OCI-LY1 (cell line): ENCODE measurements at regions not wholly inside any gene's neighbourhood (a gene's known extent, or its start where the extent isn't known, plus 50 kb on each side); places are given as distances from the start of the nearest gene placed in this dataset.

Experiments
- H2AFZ ChIP-seq: fragments of 200-600 bp; sonication (generic), shearing (Covaris generic); 2 replicates; pipeline ENCODE4 v1.6.0; 2014; ENCODE audit warnings: antibody characterized with exemption, mild to moderate bottlenecking, low read length
- H3F3A ChIP-seq: fragments of 200-600 bp; sonication (generic), shearing (Covaris generic); 2 replicates; pipeline ENCODE4 v1.6.0; 2014; ENCODE audit warnings: mild to moderate bottlenecking, antibody characterized with exemption, low read length, moderate library complexity; ENCODE audit not compliant: insufficient read depth
- H3K27ac ChIP-seq: fragments of 200-600 bp; sonication (generic); 2 replicates; pipeline ENCODE4 v1.5.1; 2014; ENCODE audit warnings: low read length, mixed run types, mild to moderate bottlenecking, low read depth; ENCODE audit not compliant: poor library complexity, severe bottlenecking
- H3K27me3 ChIP-seq: fragments of 200-600 bp; sonication (generic); 2 replicates; pipeline ENCODE4 v1.6.0; 2014; ENCODE audit warnings: antibody characterized with exemption, mild to moderate bottlenecking, low read length, moderate library complexity; ENCODE audit not compliant: insufficient read depth
- H3K36me3 ChIP-seq: fragments of 200-600 bp; sonication (generic); 2 replicates; pipeline ENCODE4 v1.6.1; 2014; ENCODE audit warnings: mild to moderate bottlenecking, antibody characterized with exemption, low read length, moderate library complexity, mixed read lengths; ENCODE audit not compliant: insufficient read depth
- H3K4me1 ChIP-seq: fragments of 200-600 bp; sonication (generic); 2 replicates; pipeline ENCODE4 v1.5.1; 2014; ENCODE audit warnings: mild to moderate bottlenecking, low read length, moderate library complexity; ENCODE audit not compliant: insufficient read depth, severe bottlenecking
- H3K4me2 ChIP-seq: fragments of 200-600 bp; sonication (generic), shearing (Covaris generic); 2 replicates; pipeline ENCODE4 v1.6.1; 2014; ENCODE audit warnings: low read length
- H3K4me3 ChIP-seq: fragments of 200-600 bp; sonication (generic); 2 replicates; pipeline ENCODE4 v1.5.1; 2014; ENCODE audit warnings: low read length, low read depth, mild to moderate bottlenecking, mixed read lengths; ENCODE audit not compliant: poor library complexity, severe bottlenecking
- H3K79me2 ChIP-seq: fragments of 200-600 bp; shearing (Covaris generic); 2 replicates; pipeline ENCODE4 v1.6.1; 2016; ENCODE audit warnings: mixed run types, low read length, mixed read lengths; ENCODE audit not compliant: insufficient read depth
- H3K9ac ChIP-seq: fragments of 200-600 bp; sonication (generic), shearing (Covaris generic); 2 replicates; pipeline ENCODE4 v1.6.1; 2014; ENCODE audit warnings: mild to moderate bottlenecking, low read length, mixed read lengths
- H3K9me2 ChIP-seq: fragments of 200-600 bp; sonication (generic), shearing (Covaris generic); 2 replicates; pipeline ENCODE4 v1.6.1; 2014; ENCODE audit warnings: low read depth, mild to moderate bottlenecking, low read length, mixed read lengths
- H3K9me3 ChIP-seq: fragments of 200-600 bp; shearing (Covaris generic); 2 replicates; pipeline ENCODE4 v1.6.1; 2014; ENCODE audit warnings: low read length, mixed read lengths
- H4K20me1 ChIP-seq: fragments of 200-600 bp; sonication (generic), shearing (Covaris generic); 2 replicates; pipeline ENCODE4 v1.6.0; 2016; ENCODE audit warnings: mild to moderate bottlenecking, low read length; ENCODE audit not compliant: insufficient read depth
- CTCF ChIP-seq: fragments of 200-600 bp; sonication (generic), shearing (Covaris generic); IDR thresholded peaks from 2 replicates; pipeline ENCODE4 v1.5.1; 2017; ENCODE audit warnings: mild to moderate bottlenecking, antibody characterized with exemption, low read length, moderate library complexity, mixed read lengths
- EZH2 ChIP-seq: fragments of 200-600 bp; sonication (generic), shearing (Covaris generic); IDR thresholded peaks from 2 replicates; pipeline ENCODE4 v1.8.0; 2017; ENCODE audit warnings: borderline replicate concordance, mixed run types, mild to moderate bottlenecking, antibody characterized with exemption, low read length, moderate library complexity, mixed read lengths

- no peak for TF ChIP-seq CTCF
- no peak for TF ChIP-seq EZH2
- no peak overlapping the region for H3K4me2 ChIP-seq
- H3F3A ChIP-seq = no peaks in the 10 kb centered on the region
- no peaks in the 10 kb centered on the region for H3K27me3 ChIP-seq
- H3K4me3 ChIP-seq = no peak overlapping the region
- no peaks in the 10 kb centered on the region for H3K79me2 ChIP-seq
- no peaks in the 10 kb centered on the region; the same call in 1 of the 2 replicates for H3K9me2 ChIP-seq
- H3K27ac ChIP-seq = no peak overlapping the region
- H3K9ac ChIP-seq = no peak overlapping the region
- H3K36me3 ChIP-seq = no peaks in the 10 kb centered on the region
- no peaks in the 10 kb centered on the region for H4K20me1 ChIP-seq
- no peaks in the 10 kb centered on the region for H3K4me1 ChIP-seq
- H2AFZ ChIP-seq = no peak overlapping the region; the same call in 1 of the 2 replicates
- H3K9me3 ChIP-seq = 0 out of 2 replicates have a peak, but pooled peaks cover 9% of the 10 kb centered on the region
Observed at GRCh38 chr6:67630146-67630545, 1004.9 kb upstream of the ADGRB3 start.

GRCh38 chr6:67629258-67629657 lies 1005.8 kb upstream of the ADGRB3 start:
- no peaks in the 10 kb centered on the region for H4K20me1 ChIP-seq
- no peak overlapping the region for H3K27ac ChIP-seq
- no peak overlapping the region for H3K9ac ChIP-seq
- H3F3A ChIP-seq = no peaks in the 10 kb centered on the region
- 0 out of 2 replicates have a peak, but pooled peaks cover 5% of the 10 kb centered on the region for H3K9me3 ChIP-seq
- H3K4me2 ChIP-seq = no peak overlapping the region
- H2AFZ ChIP-seq = peak overlapping the region; percentile 85; the same call in 1 of the 2 replicates
- no peaks in the 10 kb centered on the region; the same call in 1 of the 2 replicates for H3K9me2 ChIP-seq
- no peaks in the 10 kb centered on the region for H3K27me3 ChIP-seq
- no peaks in the 10 kb centered on the region for H3K4me1 ChIP-seq
- H3K79me2 ChIP-seq = no peaks in the 10 kb centered on the region
- TF ChIP-seq EZH2 (no peak), CTCF (no peak)
- H3K36me3 ChIP-seq = no peaks in the 10 kb centered on the region
- H3K4me3 ChIP-seq = no peak overlapping the region

GRCh38 chr6:67615796-67616195 lies 1019.3 kb upstream of the ADGRB3 start:
- Histone ChIP-seq H2AFZ (no peak overlapping the region), H4K20me1 (no peaks in the 10 kb centered on the region), H3K79me2 (no peaks in the 10 kb centered on the region), H3K9ac (no peak overlapping the region), H3K9me3 (0 out of 2 replicates have a peak, but pooled peaks cover under 1% of the 10 kb centered on the region), H3K27me3 (no peaks in the 10 kb centered on the region), H3F3A (no peaks in the 10 kb centered on the region), H3K4me3 (no peak overlapping the region), H3K27ac (no peak overlapping the region), H3K4me1 (no peaks in the 10 kb centered on the region), H3K9me2 (no peaks in the 10 kb centered on the region), H3K4me2 (no peak overlapping the region), H3K36me3 (no peaks in the 10 kb centered on the region)
- TF ChIP-seq CTCF = no peak
- TF ChIP-seq EZH2 = no peak
